GM12892 (cell line): ENCODE measurements at regions not wholly inside any gene's neighbourhood (a gene's known extent, or its start where the extent isn't known, plus 50 kb on each side); places are given as distances from the start of the nearest gene placed in this dataset.
"Not testable (repeated sequence)": the region's sequence is repeated elsewhere in the genome, so short reads cannot be mapped to it uniquely, and the experiment has no call there.

ENCODE experiments used
- DNase-seq: peaks from one replicate; pipeline ENCODE4 v3.0.0; 2011; ENCODE audit not compliant: insufficient read length
- FAIRE-seq: peaks from 2 replicates; lab custom pipeline; 2011; peaks lifted over from hg19 to GRCh38; lab: Jason Lieb, UNC
- POLR2A ChIP-seq: IDR thresholded peaks from 2 replicates; pipeline ENCODE4 v1.6.1; 2011; ENCODE audit warnings: low read depth, low read length, control low read depth
- POLR2AphosphoS5 ChIP-seq: IDR thresholded peaks from 2 replicates; pipeline ENCODE4 v1.6.1; 2011; ENCODE audit warnings: low read depth, low read length, control low read depth
- TAF1 ChIP-seq: IDR thresholded peaks from 2 replicates; pipeline ENCODE4 v1.6.1; 2011; ENCODE audit warnings: low read depth, mild to moderate bottlenecking, control low read depth, low read length, borderline replicate concordance

GRCh38 chr20:30316532-30317299, 940.7 kb upstream of the DEFB115 start:
- DNase-seq, FAIRE-seq: not testable (repeated sequence)

- DNase-seq, FAIRE-seq: not testable (repeated sequence)
These were observed 923.7 kb upstream of the DEFB115 start for GRCh38 chr20:30333744-30334143.

DNA sequence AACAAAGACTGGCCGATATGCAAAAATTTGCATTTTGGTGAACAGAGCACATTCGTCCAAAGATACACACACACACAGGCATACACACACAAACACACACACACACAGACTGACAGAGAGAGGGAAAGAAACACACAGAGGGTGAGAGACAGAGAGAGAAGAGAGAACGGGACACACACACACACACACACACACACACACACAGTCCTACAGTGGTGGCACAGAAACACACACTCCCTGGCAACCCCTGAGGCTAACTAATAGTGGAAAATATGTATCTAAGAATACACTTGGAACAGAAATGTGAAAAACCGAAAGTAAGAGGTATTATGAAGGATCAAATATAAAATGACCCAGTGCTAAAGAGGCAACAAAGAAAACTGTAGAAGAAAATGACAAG, 919.9 kb upstream of the DEFB115 start:
- not testable (repeated sequence) for FAIRE-seq, DNase-seq

DNA sequence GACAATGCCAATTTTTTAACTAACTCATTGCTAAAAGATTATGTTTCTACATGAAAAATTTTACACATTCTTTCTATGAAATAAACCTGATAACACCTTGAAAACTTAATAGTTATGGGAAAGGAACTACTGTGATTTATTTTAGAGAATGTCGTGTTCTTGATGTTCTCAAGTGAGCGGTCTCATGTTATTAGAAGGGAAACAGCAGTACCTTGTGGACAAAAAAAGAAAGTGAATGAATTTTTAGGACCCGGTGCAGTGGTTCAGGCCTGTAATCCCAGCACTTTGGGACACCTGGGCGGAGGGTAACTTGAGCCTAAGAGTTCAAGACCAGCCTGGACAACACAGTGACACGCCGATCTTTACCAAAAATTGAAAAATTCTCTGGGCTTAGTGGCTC, 908.5 kb upstream of the DEFB115 start:
- DNase-seq, FAIRE-seq: not testable (repeated sequence)

DNA sequence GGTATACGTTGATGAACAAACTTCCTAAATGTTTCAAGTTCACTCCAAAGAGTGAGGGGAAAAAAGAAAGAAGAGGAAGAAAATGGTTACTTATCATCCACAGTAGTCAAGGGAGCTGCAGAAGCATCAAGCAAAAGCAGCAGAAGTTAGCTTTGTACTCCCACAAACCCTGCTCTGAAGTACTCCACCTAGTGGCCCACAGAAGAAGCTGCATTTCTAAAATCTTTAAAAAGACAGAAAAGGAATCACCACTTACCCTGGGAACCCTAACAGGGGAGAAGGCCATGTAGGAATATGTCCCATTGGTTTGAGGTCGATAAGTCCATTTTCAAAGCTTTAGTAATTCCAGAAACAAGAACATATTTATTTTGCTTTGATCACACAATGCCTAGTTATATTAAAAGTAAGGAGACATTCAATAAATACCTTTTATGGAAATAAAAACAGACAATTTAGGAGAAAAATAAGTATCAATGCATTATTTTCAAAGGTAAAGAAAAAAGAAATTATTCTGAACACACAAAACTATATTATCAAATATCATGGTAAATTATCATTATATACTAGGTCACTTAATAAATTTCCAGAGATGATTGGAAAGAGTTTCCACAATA, 900.5 kb upstream of the DEFB115 start:
- not testable (repeated sequence) for DNase-seq, FAIRE-seq

- DNase-seq, FAIRE-seq: not testable (repeated sequence)
These were observed 895.7 kb upstream of the DEFB115 start for GRCh38 chr20:30361756-30362155.

DNA sequence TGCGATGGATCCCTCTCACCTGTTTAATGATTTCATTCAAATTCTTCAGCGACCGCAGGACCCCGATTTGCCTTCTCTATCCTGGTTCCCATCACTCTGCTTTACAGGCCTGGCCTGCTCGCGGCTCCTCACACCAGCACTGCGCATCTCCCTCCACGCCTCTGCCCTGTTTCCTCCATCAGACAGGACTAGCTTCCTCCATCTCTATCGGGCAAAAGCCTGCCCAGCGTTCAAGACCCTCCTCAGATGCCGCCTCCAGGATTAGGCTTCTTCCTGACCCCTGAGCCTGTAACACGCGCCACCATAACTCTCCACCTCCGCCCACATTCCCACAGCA, 881.1 kb upstream of the DEFB115 start:
- not testable (repeated sequence) for DNase-seq, FAIRE-seq

GRCh38 chr20:30376767-30377658, 880.5 kb upstream of the DEFB115 start:
- TF ChIP-seq TAF1: no peak
- peak; percentile 70; the same call in 1 of the 2 replicates for TF ChIP-seq POLR2A
- TF ChIP-seq POLR2AphosphoS5: no peak
- DNase-seq (peak; percentile 2), FAIRE-seq (no peak)

- FAIRE-seq, DNase-seq: not testable (repeated sequence)
These were observed 879.1 kb upstream of the DEFB115 start for GRCh38 chr20:30378317-30378716.

- not testable (repeated sequence) for DNase-seq, FAIRE-seq
These were observed 878.7 kb upstream of the DEFB115 start for GRCh38 chr20:30378721-30379120.

GRCh38 chr20:30384841-30385240, 872.6 kb upstream of the DEFB115 start:
- not testable (repeated sequence) for FAIRE-seq

GRCh38 chr20:30386099-30386498, 871.4 kb upstream of the DEFB115 start:
- not testable (repeated sequence) for FAIRE-seq, DNase-seq

More at GRCh38 chr20:30384841-30385240, 872.6 kb upstream of the DEFB115 start:
- not testable (repeated sequence) for DNase-seq

- DNase-seq, FAIRE-seq: not testable (repeated sequence)
These were observed 869.6 kb upstream of the DEFB115 start for GRCh38 chr20:30387823-30388222.

- not testable (repeated sequence) for DNase-seq, FAIRE-seq
These were observed 863.9 kb upstream of the DEFB115 start for GRCh38 chr20:30393523-30393922.

DNA sequence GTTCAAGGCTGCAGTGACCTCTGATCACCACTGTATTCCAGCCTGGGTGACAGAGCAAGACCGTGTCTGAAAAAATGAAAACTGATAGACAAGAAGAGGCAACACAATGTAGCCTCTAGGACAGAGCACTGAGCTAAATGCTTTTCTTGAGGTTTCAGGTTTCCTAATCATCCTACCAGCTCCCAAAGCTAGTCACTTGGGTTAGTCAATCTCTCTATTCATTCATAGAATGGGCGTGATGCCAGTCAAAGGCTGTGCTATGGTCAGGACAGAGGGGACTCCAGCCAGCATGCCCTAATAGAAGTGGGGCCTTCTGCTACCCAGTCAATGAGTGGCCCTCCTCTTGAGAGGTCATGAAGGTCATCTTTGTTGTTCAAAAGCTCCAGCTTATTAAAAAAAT, 860.4 kb upstream of the DEFB115 start:
- not testable (repeated sequence) for FAIRE-seq, DNase-seq

DNA sequence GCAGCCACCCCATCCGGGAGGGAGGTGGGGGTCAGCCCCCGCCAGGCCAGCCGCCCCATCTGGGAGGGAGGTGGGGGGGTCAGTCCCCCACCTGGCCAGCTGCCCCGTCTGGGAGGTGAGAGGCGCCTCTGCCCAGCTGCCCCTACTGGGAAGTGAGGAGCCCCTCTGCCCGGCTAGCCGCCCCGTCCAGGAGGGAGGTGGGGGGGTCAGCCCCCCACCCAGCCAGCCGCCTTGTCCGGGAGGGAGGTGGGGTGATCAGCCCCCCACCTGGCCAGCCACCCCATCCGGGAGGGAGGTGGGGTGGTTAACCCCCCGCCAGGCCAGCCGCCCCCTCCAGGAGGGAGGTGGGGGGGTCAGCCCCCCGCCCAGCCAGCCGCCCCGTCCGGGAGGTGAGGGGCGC, 852.4 kb upstream of the DEFB115 start:
- not testable (repeated sequence) for FAIRE-seq, DNase-seq

DNA sequence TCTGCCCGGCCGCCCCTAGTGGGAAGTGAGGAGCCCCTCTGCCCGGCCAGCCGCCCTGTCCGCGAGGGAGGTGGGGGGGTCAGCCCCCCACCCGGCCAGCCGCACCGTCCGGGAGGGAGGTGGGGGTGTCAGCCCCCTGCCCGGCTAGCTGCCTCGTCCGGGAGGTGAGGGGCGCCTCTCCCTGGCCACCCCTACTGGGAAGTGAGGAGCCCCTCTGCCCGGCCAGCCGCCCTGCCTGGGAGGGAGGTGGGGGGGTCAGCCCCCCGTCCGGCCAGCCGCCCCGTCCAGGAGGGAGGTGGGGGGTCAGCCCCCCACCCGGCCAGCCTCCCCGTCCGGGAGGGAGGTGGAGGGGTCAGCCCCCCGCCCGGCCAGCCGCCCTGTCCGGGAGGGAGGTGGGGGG, 851.9 kb upstream of the DEFB115 start:
- not testable (repeated sequence) for DNase-seq, FAIRE-seq

DNA sequence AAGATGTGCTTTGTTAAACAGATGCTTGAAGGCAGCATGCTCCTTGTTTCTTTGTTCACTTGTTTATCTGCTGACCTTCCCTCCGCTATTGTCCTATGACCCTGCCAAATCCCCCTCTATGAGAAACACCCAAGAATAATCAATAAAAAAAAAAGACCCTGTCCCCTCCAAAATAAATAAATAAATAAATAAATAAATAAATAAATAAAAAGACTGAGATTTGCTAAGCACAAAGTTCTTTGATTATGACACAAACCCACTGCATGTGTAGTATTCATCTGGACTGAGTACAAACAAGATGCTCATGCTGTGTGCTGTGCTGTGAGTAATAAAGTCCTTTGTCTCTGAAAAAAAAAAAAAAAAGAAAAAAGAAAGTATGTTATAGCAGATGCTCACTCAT, 851.1 kb upstream of the DEFB115 start:
- DNase-seq, FAIRE-seq: not testable (repeated sequence)
